Caco-2 (cell line): ENCODE measurements at regions not wholly inside any gene's neighbourhood (a gene's known extent, or its start where the extent isn't known, plus 50 kb on each side); places are given as distances from the start of the nearest gene placed in this dataset.

Experiments used
- BruUV-seq: library from RNA; stranded (reverse); fragments of 400-500 nt; replicated peaks from 2 replicates; lab custom pipeline; 2021; lab: Mats Ljungman, UMichigan
- CTCF ChIA-PET: fragments of 300-600 bp; sonication (Branson Sonifier 250); formaldehyde crosslinking; loops from one replicate; lab custom pipeline; 2022; ENCODE audit warnings: antibody characterized with exemption; lab: Charles Lee
- POLR2A ChIA-PET: fragments of 300-600 bp; sonication (Branson Sonifier 250); formaldehyde crosslinking; loops from one replicate; lab custom pipeline; 2022; ENCODE audit warnings: antibody characterized with exemption; lab: Charles Lee
- DNase-seq, 2 experiments: peaks; one replicate each; pipeline versions ENCODE4 v3.0.0 to v3.0.0-alpha.2; 2020 to 2022
- H3K27me3 ChIP-seq: replicated peaks from 2 replicates; pipeline ENCODE4 v1.6.0; 2011; ENCODE audit warnings: low read length; ENCODE audit not compliant: control insufficient read depth, insufficient read depth
- H3K36me3 ChIP-seq: 2 replicates; pipeline ENCODE4 v1.5.1; 2011; ENCODE audit warnings: low read length; ENCODE audit not compliant: control insufficient read depth, insufficient read depth
- H3K4me1 ChIP-seq: fragments of 250-450 bp; sonication (Bioruptor Pico); 2 replicates; pipeline ENCODE4 v1.5.1; 2020; ENCODE audit warnings: mild to moderate bottlenecking
- H3K4me3 ChIP-seq: 2 replicates; pipeline ENCODE4 v1.5.1; 2011; ENCODE audit warnings: low read depth, mild to moderate bottlenecking, control low read depth, low read length
- H3K9me3 ChIP-seq: fragments of 250-450 bp; sonication (Bioruptor Pico); 2 replicates; pipeline ENCODE4 v1.5.1; 2020; ENCODE audit warnings: mild to moderate bottlenecking, moderate library complexity
- H3K27ac Mint-ChIP-seq: one replicate; pipeline ENCODE4 v1.8.0; 2022; ENCODE audit warnings: mixed read lengths; ENCODE audit not compliant: unreplicated experiment
- H3K27me3 Mint-ChIP-seq: one replicate; pipeline ENCODE4 v1.8.0; 2022; ENCODE audit warnings: mixed read lengths; ENCODE audit not compliant: insufficient read depth, unreplicated experiment
- H3K36me3 Mint-ChIP-seq: one replicate; pipeline ENCODE4 v1.8.0; 2022; ENCODE audit warnings: mild to moderate bottlenecking, mixed read lengths; ENCODE audit not compliant: insufficient read depth, unreplicated experiment
- H3K4me1 Mint-ChIP-seq: one replicate; pipeline ENCODE4 v1.8.0; 2022; ENCODE audit warnings: low read depth, mixed read lengths; ENCODE audit not compliant: unreplicated experiment
- H3K4me3 Mint-ChIP-seq: one replicate; pipeline ENCODE4 v1.8.0; 2022; ENCODE audit warnings: mild to moderate bottlenecking, moderate library complexity, mixed read lengths; ENCODE audit not compliant: unreplicated experiment
- H3K9me3 Mint-ChIP-seq: one replicate; pipeline ENCODE4 v1.8.0; 2022; ENCODE audit warnings: mixed read lengths; ENCODE audit not compliant: unreplicated experiment
- CTCF ChIP-seq, 2 experiments: fragments of 200-600 bp in 1 of 2; IDR thresholded peaks; 1 replicate in 1 of 2; 2 replicates in 1 of 2; pipeline versions ENCODE4 v1.5.1 to v1.8.0; 2011 to 2022; ENCODE audit warnings: antibody characterized with exemption in 1 of 2, control low read depth in 1 of 2, inconsistent platforms in 1 of 2, low read depth in 1 of 2, low read length in 1 of 2, mild to moderate bottlenecking in 1 of 2, moderate library complexity in 1 of 2; ENCODE audit not compliant: insufficient read depth in 1 of 2, severe bottlenecking in 1 of 2, unreplicated experiment in 1 of 2
- intact Hi-C: fragments of 100-400 bp; cut with micrococcal nuclease; formaldehyde crosslinking; loops from one replicate; pipeline ENCODE4 v1.10.0; 2022; ENCODE audit not compliant: unreplicated experiment

GRCh38 chr13:66139250-66139649, 1090.9 kb downstream of the PCDH9 start:
- BruUV-seq: no TSS peak
- H3K4me3 Mint-ChIP-seq: no peak overlapping the region
- intact Hi-C loops: no loop called here
- no peaks in the 10 kb centered on the region for H3K36me3 ChIP-seq
- H3K27me3 Mint-ChIP-seq: no peaks in the 10 kb centered on the region
- H3K4me3 ChIP-seq: no peak overlapping the region
- no peak for TF ChIP-seq CTCF (IDR thresholded peaks at IDR 0.05; ENCODE audit: insufficient read depth in 1 of 2, low read depth in 1 of 2, low read length in 1 of 2, severe bottlenecking in 1 of 2, unreplicated experiment in 1 of 2)
- POLR2A ChIA-PET: no interaction called here
- H3K4me1 Mint-ChIP-seq: no peaks in the 10 kb centered on the region
- H3K4me1 ChIP-seq: no peaks in the 10 kb centered on the region
- H3K27me3 ChIP-seq: no peaks in the 10 kb centered on the region
- CTCF ChIA-PET: no interaction called here
- H3K9me3 Mint-ChIP-seq: no peaks in the 10 kb centered on the region
- no peaks in the 10 kb centered on the region for H3K9me3 ChIP-seq
- no peak for DNase-seq
- no peak overlapping the region for H3K27ac Mint-ChIP-seq
- no peaks in the 10 kb centered on the region for H3K36me3 Mint-ChIP-seq

GRCh38 chr13:66138172-66138811, 1091.8 kb downstream of the PCDH9 start:
- no peak for DNase-seq
- H3K27me3 ChIP-seq: no peaks in the 10 kb centered on the region
- H3K36me3 Mint-ChIP-seq: no peaks in the 10 kb centered on the region
- TF ChIP-seq CTCF (IDR thresholded peaks at IDR 0.05; ENCODE audit: insufficient read depth in 1 of 2, low read depth in 1 of 2, low read length in 1 of 2, severe bottlenecking in 1 of 2, unreplicated experiment in 1 of 2): no peak
- no peaks in the 10 kb centered on the region for H3K9me3 ChIP-seq
- H3K9me3 Mint-ChIP-seq: no peaks in the 10 kb centered on the region
- no peak overlapping the region for H3K27ac Mint-ChIP-seq
- no TSS peak for BruUV-seq
- no peaks in the 10 kb centered on the region for H3K4me1 Mint-ChIP-seq
- no peak overlapping the region for H3K4me3 Mint-ChIP-seq
- H3K4me3 ChIP-seq: no peak overlapping the region
- H3K27me3 Mint-ChIP-seq: no peaks in the 10 kb centered on the region
- ChIA-PET POLR2A (no interaction called here), CTCF (no interaction called here)
- intact Hi-C loops: no loop called here
- no peaks in the 10 kb centered on the region for H3K4me1 ChIP-seq
- no peaks in the 10 kb centered on the region for H3K36me3 ChIP-seq

GRCh38 chr13:66137384-66137783, 1092.8 kb downstream of the PCDH9 start:
- Mint-ChIP-seq H3K27ac (no peak overlapping the region), H3K4me1 (no peaks in the 10 kb centered on the region), H3K4me3 (no peak overlapping the region), H3K9me3 (no peaks in the 10 kb centered on the region), H3K36me3 (no peaks in the 10 kb centered on the region), H3K27me3 (no peaks in the 10 kb centered on the region)
- no peak for TF ChIP-seq CTCF (IDR thresholded peaks at IDR 0.05; ENCODE audit: insufficient read depth in 1 of 2, low read depth in 1 of 2, low read length in 1 of 2, severe bottlenecking in 1 of 2, unreplicated experiment in 1 of 2)
- DNase-seq: no peak
- no peak overlapping the region for H3K4me3 ChIP-seq
- intact Hi-C loops: no loop called here
- H3K9me3 ChIP-seq: no peaks in the 10 kb centered on the region
- ChIA-PET CTCF (no interaction called here), POLR2A (no interaction called here)
- H3K4me1 ChIP-seq: no peaks in the 10 kb centered on the region
- no TSS peak for BruUV-seq
- no peaks in the 10 kb centered on the region for H3K27me3 ChIP-seq
- H3K36me3 ChIP-seq: no peaks in the 10 kb centered on the region
